IMR-90 (cell line): ENCODE measurements at regions not wholly inside any gene's neighbourhood (a gene's known extent, or its start where the extent isn't known, plus 50 kb on each side); places are given as distances from the start of the nearest gene placed in this dataset.
A peak's percentile ranks its signal among the peaks of the same experiment; 100 is the strongest.

ENCODE experiments used
- ATAC-seq: fragments of 200-7000 bp; cut with Tn5 transposase; 2 replicates; pipeline ENCODE4 v1.9.1; 2020; ENCODE audit warnings: low read depth, mild to moderate bottlenecking, moderate library complexity
- BruUV-seq: library from RNA; stranded (reverse); fragments of 400-500 nt; replicated peaks from 2 replicates; lab custom pipeline; 2021; lab: Mats Ljungman, UMichigan
- CTCF ChIA-PET: fragments of 300-600 bp; formaldehyde crosslinking; extraction: SDS; loops from one replicate; lab custom pipeline; 2021; ENCODE audit warnings: antibody characterized with exemption; lab: Yijun Ruan, JAX
- POLR2A ChIA-PET: fragments of 300-600 bp; sonication (Branson Sonifier 250); formaldehyde crosslinking; loops from one replicate; lab custom pipeline; 2022; ENCODE audit warnings: antibody characterized with exemption; ENCODE audit not compliant: unreplicated experiment; lab: Charles Lee
- DNase-seq: peaks from one replicate; pipeline ENCODE4 v3.0.0; 2013
- H2AFZ ChIP-seq: replicated peaks from 2 replicates; pipeline ENCODE3; 2013; ENCODE audit warnings: low read length, mild to moderate bottlenecking; ENCODE audit not compliant: poor library complexity
- H2AK5ac ChIP-seq: 2 replicates; pipeline ENCODE4 v1.6.1; 2013; ENCODE audit warnings: low read depth, low read length, inconsistent platforms
- H2AK9ac ChIP-seq: replicated peaks from 2 replicates; pipeline ENCODE3; 2013; ENCODE audit warnings: mild to moderate bottlenecking, low read depth, low read length, moderate library complexity; ENCODE audit not compliant: poor library complexity
- H2BK120ac ChIP-seq: 2 replicates; pipeline ENCODE4 v1.6.1; 2013; ENCODE audit warnings: low read depth, low read length, inconsistent platforms
- H2BK15ac ChIP-seq: 3 replicates; pipeline ENCODE4 v1.6.1; 2013; ENCODE audit warnings: low read depth, low read length, inconsistent platforms
- H2BK20ac ChIP-seq: 2 replicates; pipeline ENCODE4 v1.6.1; 2013; ENCODE audit warnings: low read depth, mild to moderate bottlenecking, inconsistent platforms, low read length, moderate library complexity
- H2BK5ac ChIP-seq: 2 replicates; pipeline ENCODE4 v1.6.1; 2013; ENCODE audit warnings: mild to moderate bottlenecking, low read depth, low read length, inconsistent platforms; ENCODE audit not compliant: poor library complexity, severe bottlenecking
- H3K14ac ChIP-seq: replicated peaks from 2 replicates; pipeline ENCODE4 v1.6.1; 2013; ENCODE audit warnings: low read depth, low read length, inconsistent platforms
- H3K18ac ChIP-seq: 2 replicates; pipeline ENCODE4 v1.6.1; 2013; ENCODE audit warnings: low read depth, low read length, control low read depth
- H3K23ac ChIP-seq: 2 replicates; pipeline ENCODE4 v1.6.1; 2013; ENCODE audit warnings: low read depth, low read length, inconsistent platforms
- H3K27ac ChIP-seq: 2 replicates; pipeline ENCODE4 v1.5.1; 2013; ENCODE audit warnings: mild to moderate bottlenecking, control low read depth, low read length; ENCODE audit not compliant: insufficient read depth
- H3K27me3 ChIP-seq: 2 replicates; pipeline ENCODE4 v1.6.1; 2013; ENCODE audit warnings: low read length; ENCODE audit not compliant: control insufficient read depth, insufficient read depth
- H3K36me3 ChIP-seq: 2 replicates; pipeline ENCODE4 v1.6.1; 2013; ENCODE audit warnings: low read length, mixed read lengths; ENCODE audit not compliant: control insufficient read depth, insufficient read depth
- H3K4ac ChIP-seq: 2 replicates; pipeline ENCODE4 v1.6.1; 2013; ENCODE audit warnings: low read depth, low read length, inconsistent platforms
- H3K4me1 ChIP-seq: 2 replicates; pipeline ENCODE4 v1.6.1; 2013; ENCODE audit warnings: low read length, mixed read lengths; ENCODE audit not compliant: control insufficient read depth, insufficient read depth
- H3K4me2 ChIP-seq: 2 replicates; pipeline ENCODE4 v1.6.1; 2013; ENCODE audit warnings: low read depth, mild to moderate bottlenecking, control low read depth, low read length, moderate library complexity
- H3K4me3 ChIP-seq: 2 replicates; pipeline ENCODE4 v1.5.1; 2013; ENCODE audit warnings: low read depth, mild to moderate bottlenecking, control low read depth, low read length, moderate library complexity; ENCODE audit not compliant: insufficient read depth
- H3K56ac ChIP-seq: 2 replicates; pipeline ENCODE4 v1.6.1; 2013; ENCODE audit warnings: low read length, inconsistent platforms; ENCODE audit not compliant: insufficient read depth; ENCODE audit errors: extremely low read depth
- H3K79me1 ChIP-seq, 2 experiments: 2 replicates each; pipeline ENCODE4 v1.6.1; 2013; ENCODE audit warnings: low read length in 2 of 2, inconsistent platforms in 1 of 2, low read depth in 1 of 2
- H3K9ac ChIP-seq: 2 replicates; pipeline ENCODE4 v1.6.1; 2013; ENCODE audit warnings: low read depth, low read length, control low read depth
- H3K9me1 ChIP-seq: 2 replicates; pipeline ENCODE4 v1.6.1; 2013; ENCODE audit warnings: low read length, inconsistent platforms; ENCODE audit not compliant: insufficient read depth
- H3K9me3 ChIP-seq: 2 replicates; pipeline ENCODE4 v1.6.1; 2013; ENCODE audit warnings: low read length; ENCODE audit not compliant: control insufficient read depth, insufficient read depth
- H4K20me1 ChIP-seq: 2 replicates; pipeline ENCODE4 v1.6.1; 2013; ENCODE audit warnings: low read length, inconsistent platforms; ENCODE audit not compliant: insufficient read depth
- H4K5ac ChIP-seq: 2 replicates; pipeline ENCODE4 v1.6.1; 2013; ENCODE audit warnings: mild to moderate bottlenecking, low read depth, low read length, control low read depth
- H4K8ac ChIP-seq, 2 experiments: 2 replicates each; pipeline ENCODE4 v1.6.1; 2013; ENCODE audit warnings: low read depth in 2 of 2, low read length in 2 of 2, control low read depth in 1 of 2, inconsistent platforms in 1 of 2
- H4K91ac ChIP-seq: 2 replicates; pipeline ENCODE4 v1.6.1; 2013; ENCODE audit warnings: low read depth, low read length, inconsistent platforms; ENCODE audit not compliant: insufficient read depth
- BHLHE40 ChIP-seq: fragments of 150-350 bp; IDR thresholded peaks from 2 replicates; pipeline ENCODE4 v1.6.1; 2016; ENCODE audit warnings: mild to moderate bottlenecking, low read depth, low read length
- CEBPB ChIP-seq: IDR thresholded peaks from 2 replicates; pipeline ENCODE4 v1.6.1; 2012; ENCODE audit warnings: low read depth, low read length, improper control_type of control experiment
- CHD1 ChIP-seq: IDR thresholded peaks from 2 replicates; pipeline ENCODE4 v1.6.1; 2012; ENCODE audit warnings: low read depth, low read length, improper control_type of control experiment
- ELK1 ChIP-seq: fragments of 150-350 bp; IDR thresholded peaks from 2 replicates; pipeline ENCODE4 v1.6.1; 2016; ENCODE audit warnings: low read depth, mild to moderate bottlenecking, low read length, moderate library complexity, borderline replicate concordance
- FOS ChIP-seq: fragments of 150-350 bp; IDR thresholded peaks from 2 replicates; pipeline ENCODE4 v1.6.1; 2016; ENCODE audit warnings: low read depth, low read length
- MAFK ChIP-seq: IDR thresholded peaks from 2 replicates; pipeline ENCODE4 v1.6.1; 2012; ENCODE audit warnings: low read depth, low read length, improper control_type of control experiment
- MAZ ChIP-seq: IDR thresholded peaks from 2 replicates; pipeline ENCODE4 v1.6.1; 2012; ENCODE audit warnings: low read depth, mild to moderate bottlenecking, low read length, improper control_type of control experiment, moderate library complexity, borderline replicate concordance
- MXI1 ChIP-seq: IDR thresholded peaks from 2 replicates; pipeline ENCODE4 v1.6.1; 2012; ENCODE audit warnings: low read depth, mild to moderate bottlenecking, low read length, moderate library complexity, borderline replicate concordance
- NFE2L2 ChIP-seq: fragments of 150-350 bp; IDR thresholded peaks from 2 replicates; pipeline ENCODE4 v1.6.1; 2016; ENCODE audit warnings: low read depth, mild to moderate bottlenecking, low read length
- POLR2A ChIP-seq: IDR thresholded peaks from 2 replicates; pipeline ENCODE4 v1.6.1; 2012; ENCODE audit warnings: mild to moderate bottlenecking, low read depth, low read length
- RAD21 ChIP-seq: IDR thresholded peaks from 2 replicates; pipeline ENCODE4 v1.6.1; 2012; ENCODE audit warnings: low read length, improper control_type of control experiment
- RCOR1 ChIP-seq: IDR thresholded peaks from 2 replicates; pipeline ENCODE4 v1.6.1; 2012; ENCODE audit warnings: mild to moderate bottlenecking, low read length, improper control_type of control experiment; ENCODE audit not compliant: insufficient replicate concordance
- RFX5 ChIP-seq: IDR thresholded peaks from 2 replicates; pipeline ENCODE4 v1.8.0; 2012; ENCODE audit warnings: low read depth, mild to moderate bottlenecking, low read length, moderate library complexity
- SMC3 ChIP-seq: fragments of 150-350 bp; IDR thresholded peaks from 2 replicates; pipeline ENCODE4 v1.6.1; 2016; ENCODE audit warnings: low read depth, mild to moderate bottlenecking, antibody characterized with exemption, low read length, moderate library complexity
- WGBS, 2 experiments: methylation state at CpG; one replicate each; pipeline versions ENCODE4 v1.1.5 to v1.1.7; 2013; ENCODE audit warnings: missing lambda C conversion rate in 2 of 2; ENCODE audit not compliant: insufficient read length in 1 of 2; ENCODE audit errors: extremely low coverage in 2 of 2; 5-methylcytosine and 5-hydroxymethylcytosine counted together
- dilution Hi-C: fragments of 300-500 bp; cut with HindIII; formaldehyde crosslinking; loops from one replicate; pipeline ENCODE4 v1.14.3; 2018; ENCODE audit warnings: low sequenced_read_pairs; ENCODE audit not compliant: unreplicated experiment
- in situ Hi-C: fragments of 300-500 bp; cut with MboI; formaldehyde crosslinking; loops from 3 replicates; pipeline ENCODE4 v1.14.3; 2019; ENCODE audit warnings: low sequenced_read_pairs, inconsistent platforms, mixed read lengths
- intact Hi-C: fragments of 100-400 bp; cut with micrococcal nuclease; formaldehyde crosslinking; loops from 2 replicates; pipeline ENCODE4 v1.10.0; 2022
- TF ChIP-seq, protein P1 (sequence below): fragments of 150-350 bp; IDR thresholded peaks from 2 replicates; pipeline ENCODE4 v1.6.1; 2017; ENCODE audit warnings: mild to moderate bottlenecking, antibody characterized with exemption, low read length, low read depth
- TF ChIP-seq, protein P2 (sequence below): conservative IDR thresholded peaks from 2 replicates; pipeline ENCODE4 v1.5.1; 2012; ENCODE audit warnings: mild to moderate bottlenecking, low read depth, low read length, improper control_type of control experiment

GRCh38 chr6:80940571-80940970, 811.9 kb downstream of the TENT5A start:
- no peaks in the 10 kb centered on the region for H3K9me1 ChIP-seq
- ChIA-PET POLR2A (no interaction called here), CTCF (no interaction called here)
- no peak overlapping the region for H3K56ac ChIP-seq
- DNase-seq (peak; percentile 12), ATAC-seq (peak; percentile 51)
- dilution Hi-C loops (no loop called here), in situ Hi-C loops (no loop called here), intact Hi-C loops (no loop called here)
- no peak overlapping the region for H2AK5ac ChIP-seq
- no CpG with 5 or more reads among the region's 1 CpG for WGBS, 2 experiments
- no peak overlapping the region for H2BK5ac ChIP-seq
- H3K14ac ChIP-seq, result no peak overlapping the region
- 0 out of 2 replicates have a peak, but pooled peaks cover 1% of the 10 kb centered on the region for H3K9me3 ChIP-seq
- no peak overlapping the region for H4K91ac ChIP-seq
- peak overlapping the region; percentile 9; the same call in 1 of the 2 replicates for H3K4me2 ChIP-seq
- no peak overlapping the region for H3K4ac ChIP-seq
- H2AK9ac ChIP-seq, result no peak overlapping the region
- no peak overlapping the region for H4K8ac ChIP-seq
- H3K4me3 ChIP-seq, result no peak overlapping the region
- no peak overlapping the region for H3K27ac ChIP-seq
- BruUV-seq, result no TSS peak
- no peak overlapping the region for H3K9ac ChIP-seq
- H2AFZ ChIP-seq, result no peak overlapping the region
- H3K4me1 ChIP-seq, result no peaks in the 10 kb centered on the region
- no peak overlapping the region for H2BK15ac ChIP-seq
- no peak overlapping the region for H2BK120ac ChIP-seq
- no peak overlapping the region for H4K5ac ChIP-seq
- no peak overlapping the region for H3K18ac ChIP-seq
- TF ChIP-seq, protein P1, sequence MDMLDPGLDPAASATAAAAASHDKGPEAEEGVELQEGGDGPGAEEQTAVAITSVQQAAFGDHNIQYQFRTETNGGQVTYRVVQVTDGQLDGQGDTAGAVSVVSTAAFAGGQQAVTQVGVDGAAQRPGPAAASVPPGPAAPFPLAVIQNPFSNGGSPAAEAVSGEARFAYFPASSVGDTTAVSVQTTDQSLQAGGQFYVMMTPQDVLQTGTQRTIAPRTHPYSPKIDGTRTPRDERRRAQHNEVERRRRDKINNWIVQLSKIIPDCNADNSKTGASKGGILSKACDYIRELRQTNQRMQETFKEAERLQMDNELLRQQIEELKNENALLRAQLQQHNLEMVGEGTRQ, result no peak
- TF ChIP-seq BHLHE40 (no peak), ELK1 (no peak), MXI1 (no peak), CEBPB (no peak), MAZ (no peak), NFE2L2 (no peak), RCOR1 (no peak), MAFK (no peak), SMC3 (no peak), RAD21 (no peak), POLR2A (no peak), CHD1 (no peak), FOS (no peak), RFX5 (no peak)
- TF ChIP-seq, protein P2, sequence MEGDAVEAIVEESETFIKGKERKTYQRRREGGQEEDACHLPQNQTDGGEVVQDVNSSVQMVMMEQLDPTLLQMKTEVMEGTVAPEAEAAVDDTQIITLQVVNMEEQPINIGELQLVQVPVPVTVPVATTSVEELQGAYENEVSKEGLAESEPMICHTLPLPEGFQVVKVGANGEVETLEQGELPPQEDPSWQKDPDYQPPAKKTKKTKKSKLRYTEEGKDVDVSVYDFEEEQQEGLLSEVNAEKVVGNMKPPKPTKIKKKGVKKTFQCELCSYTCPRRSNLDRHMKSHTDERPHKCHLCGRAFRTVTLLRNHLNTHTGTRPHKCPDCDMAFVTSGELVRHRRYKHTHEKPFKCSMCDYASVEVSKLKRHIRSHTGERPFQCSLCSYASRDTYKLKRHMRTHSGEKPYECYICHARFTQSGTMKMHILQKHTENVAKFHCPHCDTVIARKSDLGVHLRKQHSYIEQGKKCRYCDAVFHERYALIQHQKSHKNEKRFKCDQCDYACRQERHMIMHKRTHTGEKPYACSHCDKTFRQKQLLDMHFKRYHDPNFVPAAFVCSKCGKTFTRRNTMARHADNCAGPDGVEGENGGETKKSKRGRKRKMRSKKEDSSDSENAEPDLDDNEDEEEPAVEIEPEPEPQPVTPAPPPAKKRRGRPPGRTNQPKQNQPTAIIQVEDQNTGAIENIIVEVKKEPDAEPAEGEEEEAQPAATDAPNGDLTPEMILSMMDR, result no peak
- H3K79me1 ChIP-seq, result no peaks in the 10 kb centered on the region
- no peak overlapping the region for H2BK20ac ChIP-seq
- H3K27me3 ChIP-seq, result no peaks in the 10 kb centered on the region
- no peaks in the 10 kb centered on the region for H4K20me1 ChIP-seq
- no peak overlapping the region for H3K23ac ChIP-seq
- H3K36me3 ChIP-seq, result no peaks in the 10 kb centered on the region
